ENCODE measurements at regions not wholly inside any gene's neighbourhood (a gene's known extent, or its start where the extent isn't known, plus 50 kb on each side); places are given as distances from the start of the nearest gene placed in this dataset.

DNA sequence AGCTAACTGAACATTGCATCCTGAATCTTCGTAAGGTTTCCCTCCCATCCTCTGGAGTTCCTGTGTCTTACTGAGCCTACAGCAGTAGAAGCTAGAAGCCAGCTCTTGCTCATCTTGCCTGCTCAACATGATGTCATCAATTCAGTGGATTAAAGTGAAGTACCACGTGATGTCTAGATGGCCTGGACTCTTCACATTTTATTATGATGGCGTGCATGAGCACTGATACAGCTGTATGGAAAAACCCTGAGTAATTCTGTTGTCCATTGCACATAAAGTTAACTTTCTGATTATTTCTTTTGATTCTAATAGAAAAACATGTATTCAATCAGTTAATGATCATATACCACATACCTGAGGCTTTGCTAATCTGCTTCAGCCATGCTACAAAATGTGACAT, 2387.7 kb upstream of the TENM3 start:
- Histone ChIP-seq H3K27ac (no peak overlapping the region), H3K9ac (no peak overlapping the region), H3K79me2 (ENCODE audit: insufficient read depth, low read depth) (no peaks in the 10 kb centered on the region), H3K4me3 (IDR thresholded peaks at IDR 0.05; ENCODE audit: insufficient read depth, low read depth, low read length) (no peak overlapping the region), H3K4me1 (ENCODE audit: low read depth, poor library complexity, severe bottlenecking) (no peaks in the 10 kb centered on the region), H3K27me3 (ENCODE audit: insufficient read depth, low read depth) (no peaks in the 10 kb centered on the region), H3K4me2 (no peak overlapping the region), H4K20me1 (ENCODE audit: insufficient read depth) (no peaks in the 10 kb centered on the region), H3K36me3 (ENCODE audit: insufficient read depth) (no peaks in the 10 kb centered on the region), H2AFZ (ENCODE audit: low read depth) (no peak overlapping the region)
- TF ChIP-seq, protein P1, sequence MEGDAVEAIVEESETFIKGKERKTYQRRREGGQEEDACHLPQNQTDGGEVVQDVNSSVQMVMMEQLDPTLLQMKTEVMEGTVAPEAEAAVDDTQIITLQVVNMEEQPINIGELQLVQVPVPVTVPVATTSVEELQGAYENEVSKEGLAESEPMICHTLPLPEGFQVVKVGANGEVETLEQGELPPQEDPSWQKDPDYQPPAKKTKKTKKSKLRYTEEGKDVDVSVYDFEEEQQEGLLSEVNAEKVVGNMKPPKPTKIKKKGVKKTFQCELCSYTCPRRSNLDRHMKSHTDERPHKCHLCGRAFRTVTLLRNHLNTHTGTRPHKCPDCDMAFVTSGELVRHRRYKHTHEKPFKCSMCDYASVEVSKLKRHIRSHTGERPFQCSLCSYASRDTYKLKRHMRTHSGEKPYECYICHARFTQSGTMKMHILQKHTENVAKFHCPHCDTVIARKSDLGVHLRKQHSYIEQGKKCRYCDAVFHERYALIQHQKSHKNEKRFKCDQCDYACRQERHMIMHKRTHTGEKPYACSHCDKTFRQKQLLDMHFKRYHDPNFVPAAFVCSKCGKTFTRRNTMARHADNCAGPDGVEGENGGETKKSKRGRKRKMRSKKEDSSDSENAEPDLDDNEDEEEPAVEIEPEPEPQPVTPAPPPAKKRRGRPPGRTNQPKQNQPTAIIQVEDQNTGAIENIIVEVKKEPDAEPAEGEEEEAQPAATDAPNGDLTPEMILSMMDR (conservative IDR thresholded peaks at IDR 0.05; ENCODE audit: low read depth, low read length), result no peak

DNA sequence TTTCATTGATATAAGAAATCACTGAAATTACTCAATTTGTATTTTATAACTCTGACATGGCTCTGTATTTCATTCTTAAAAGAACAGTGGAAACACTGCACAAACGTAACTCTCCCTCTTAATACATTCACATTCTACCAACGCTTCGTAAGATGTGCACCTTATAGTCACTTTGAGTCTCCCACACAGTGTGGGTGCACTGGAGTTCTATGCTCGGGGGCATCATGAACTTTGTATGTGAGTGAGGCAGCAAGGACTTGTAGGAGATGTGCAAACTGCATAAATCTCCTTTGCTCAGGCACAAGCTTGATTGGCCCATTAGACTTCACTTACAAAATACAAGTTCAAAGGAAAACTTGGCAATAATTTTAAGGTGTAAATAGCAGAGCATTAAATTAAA, 2385.0 kb upstream of the TENM3 start:
- H3K4me3 ChIP-seq (IDR thresholded peaks at IDR 0.05; ENCODE audit: insufficient read depth, low read depth, low read length), result no peak overlapping the region
- H3K27me3 ChIP-seq (ENCODE audit: insufficient read depth, low read depth), result no peaks in the 10 kb centered on the region
- H4K20me1 ChIP-seq (ENCODE audit: insufficient read depth), result no peaks in the 10 kb centered on the region
- no peak overlapping the region for H2AFZ ChIP-seq (ENCODE audit: low read depth)
- H3K9ac ChIP-seq, result no peak overlapping the region
- H3K79me2 ChIP-seq (ENCODE audit: insufficient read depth, low read depth), result no peaks in the 10 kb centered on the region
- no peak overlapping the region for H3K4me2 ChIP-seq
- no peaks in the 10 kb centered on the region for H3K4me1 ChIP-seq (ENCODE audit: low read depth, poor library complexity, severe bottlenecking)
- no peaks in the 10 kb centered on the region for H3K36me3 ChIP-seq (ENCODE audit: insufficient read depth)
- H3K27ac ChIP-seq, result no peak overlapping the region
- TF ChIP-seq, protein P1 (conservative IDR thresholded peaks at IDR 0.05; ENCODE audit: low read depth, low read length), result no peak

DNA sequence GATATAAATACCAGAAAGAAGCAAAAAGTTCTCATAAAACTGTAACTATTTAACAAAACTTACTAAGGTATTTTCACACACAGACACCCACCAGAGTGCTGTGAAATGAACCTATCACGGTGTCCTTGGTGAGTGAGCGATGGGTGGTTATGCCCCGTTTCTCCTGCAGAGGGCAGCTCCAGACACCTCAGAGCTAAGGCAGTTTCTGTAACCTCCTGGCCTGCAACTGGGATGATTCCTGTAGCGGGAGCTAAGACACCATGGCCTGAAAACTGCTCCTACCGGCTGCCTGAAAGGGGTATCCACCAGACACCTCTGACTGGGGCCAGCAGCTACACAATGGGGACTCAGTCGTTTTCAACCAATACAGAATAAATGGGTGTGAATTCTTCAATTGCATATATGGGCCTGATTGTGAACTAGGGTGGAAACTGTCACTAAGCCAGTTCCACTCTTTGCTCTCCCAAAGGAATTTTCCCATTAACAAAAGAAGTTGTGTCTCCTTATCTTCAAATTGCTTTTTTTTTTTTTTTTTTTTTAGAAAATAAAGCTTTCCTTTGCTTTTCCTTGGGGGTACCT, 2375.8 kb upstream of the TENM3 start:
- Histone ChIP-seq H3K9ac (no peak overlapping the region), H2AFZ (ENCODE audit: low read depth) (no peak overlapping the region), H3K4me2 (no peak overlapping the region), H3K4me3 (IDR thresholded peaks at IDR 0.05; ENCODE audit: insufficient read depth, low read depth, low read length) (no peak overlapping the region), H3K79me2 (ENCODE audit: insufficient read depth, low read depth) (no peaks in the 10 kb centered on the region), H3K27ac (no peak overlapping the region), H4K20me1 (ENCODE audit: insufficient read depth) (no peaks in the 10 kb centered on the region), H3K4me1 (ENCODE audit: low read depth, poor library complexity, severe bottlenecking) (no peaks in the 10 kb centered on the region), H3K36me3 (ENCODE audit: insufficient read depth) (no peaks in the 10 kb centered on the region), H3K27me3 (ENCODE audit: insufficient read depth, low read depth) (no peaks in the 10 kb centered on the region)
- TF ChIP-seq, protein P1 (conservative IDR thresholded peaks at IDR 0.05; ENCODE audit: low read depth, low read length), result peak; percentile 84

GRCh38 chr4:179871726-179872125, 2371.5 kb upstream of the TENM3 start:
- Histone ChIP-seq H3K4me1 (ENCODE audit: low read depth, poor library complexity, severe bottlenecking) (no peaks in the 10 kb centered on the region), H2AFZ (ENCODE audit: low read depth) (no peak overlapping the region), H3K27me3 (ENCODE audit: insufficient read depth, low read depth) (no peaks in the 10 kb centered on the region), H4K20me1 (ENCODE audit: insufficient read depth) (no peaks in the 10 kb centered on the region), H3K36me3 (ENCODE audit: insufficient read depth) (no peaks in the 10 kb centered on the region), H3K27ac (no peak overlapping the region), H3K9ac (no peak overlapping the region), H3K4me2 (no peak overlapping the region), H3K79me2 (ENCODE audit: insufficient read depth, low read depth) (no peaks in the 10 kb centered on the region), H3K4me3 (IDR thresholded peaks at IDR 0.05; ENCODE audit: insufficient read depth, low read depth, low read length) (no peak overlapping the region)
- TF ChIP-seq, protein P1 (conservative IDR thresholded peaks at IDR 0.05; ENCODE audit: low read depth, low read length), result no peak

All from KMS-11 (cell line).